Breast epithelium (tissue), 4 donors: ENCODE measurements at regions not wholly inside any gene's neighbourhood (a gene's known extent, or its start where the extent isn't known, plus 50 kb on each side); places are given as distances from the start of the nearest gene placed in this dataset.

ENCODE experiments used
- DNase-seq, 2 donors: peaks; one replicate each; pipeline ENCODE4 v3.0.0-alpha.2; 2019; ENCODE audit warnings: low spot score in 2 of 2
- H3K27ac ChIP-seq, 2 donors: fragments of 200-600 bp; sonication (generic) in 1 of 2; one replicate each; pipeline ENCODE4 v1.5.1; 2016 to 2019; ENCODE audit warnings: mild to moderate bottlenecking in 1 of 2
- H3K27me3 ChIP-seq, 2 donors: fragments of 200-600 bp; sonication (generic) in 1 of 2; one replicate each; pipeline versions ENCODE4 v1.5.1 to v1.6.0; 2017 to 2019; ENCODE audit warnings: control low read depth in 1 of 2, mild to moderate bottlenecking in 1 of 2
- H3K36me3 ChIP-seq: fragments of 200-600 bp; one replicate; pipeline ENCODE4 v1.5.1; 2019
- H3K4me1 ChIP-seq, 2 donors: fragments of 200-600 bp; sonication (generic); one replicate each; pipeline ENCODE4 v1.5.1; 2016 to 2019; ENCODE audit warnings: control low read depth in 1 of 2
- H3K4me3 ChIP-seq, 3 donors: fragments of 200-600 bp; sonication (generic); 1 replicate in 2 of 3; 2 replicates in 1 of 3; pipeline ENCODE4 v1.5.1; 2016 to 2019; ENCODE audit warnings: mild to moderate bottlenecking in 3 of 3, moderate library complexity in 2 of 3
- H3K9me3 ChIP-seq, 2 donors: fragments of 200-600 bp; sonication (generic) in 1 of 2; one replicate each; pipeline ENCODE4 v1.5.1; 2016 to 2019; ENCODE audit warnings: control low read depth in 1 of 2
- CTCF ChIP-seq, 3 donors: fragments of 450-650 bp; IDR thresholded peaks; one replicate each; pipeline ENCODE4 v1.5.1; 2016 to 2017; ENCODE audit warnings: antibody characterized with exemption in 3 of 3, mild to moderate bottlenecking in 3 of 3, moderate library complexity in 3 of 3
- POLR2A ChIP-seq: fragments of 450-650 bp; IDR thresholded peaks from one replicate; pipeline ENCODE4 v1.6.1; 2016; ENCODE audit warnings: antibody characterized with exemption, mild to moderate bottlenecking, moderate library complexity
- POLR2AphosphoS5 ChIP-seq, 3 donors: sonication (generic); formaldehyde crosslinking; IDR thresholded peaks; one replicate each; pipeline ENCODE4 v1.6.1; 2017; ENCODE audit warnings: antibody characterized with exemption in 3 of 3
- intact Hi-C: fragments of 100-400 bp; cut with DNase I; formaldehyde crosslinking; loops from one replicate; pipeline ENCODE4 v1.15.1; 2023; ENCODE audit warnings: low total_unique reads

DNA sequence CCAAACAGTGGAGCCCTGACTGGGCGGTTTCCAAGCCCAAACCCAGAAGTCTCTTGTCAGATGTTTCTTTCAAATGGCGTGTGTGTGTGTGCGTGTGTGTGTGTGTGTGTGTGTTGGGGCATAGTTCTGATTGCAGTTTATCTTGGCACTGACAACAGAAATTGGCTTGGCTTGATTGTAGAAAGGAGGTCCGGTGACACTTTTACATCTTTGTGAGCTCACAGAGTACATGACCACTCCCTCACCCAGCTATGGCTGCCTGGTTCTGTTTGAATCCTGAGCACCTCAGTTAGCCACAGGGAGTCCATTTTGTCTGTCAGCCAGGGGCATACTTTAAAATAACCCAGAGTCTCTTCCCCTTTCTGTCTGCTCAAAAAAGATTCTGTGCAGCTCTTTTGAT is 276.3 kb downstream of the CD83 start:
- no peak overlapping the region for H3K4me3 ChIP-seq
- H3K36me3 ChIP-seq = no peaks in the 10 kb centered on the region
- DNase-seq = no peak
- H3K9me3 ChIP-seq = no peaks in the 10 kb centered on the region
- H3K27me3 ChIP-seq = no peaks in the 10 kb centered on the region
- intact Hi-C loops = no loop called here
- H3K4me1 ChIP-seq = no peaks in the 10 kb centered on the region
- H3K27ac ChIP-seq = no peak overlapping the region
- TF ChIP-seq POLR2A (no peak), CTCF (IDR thresholded peaks at IDR 0.05) (no peak), POLR2AphosphoS5 (IDR thresholded peaks at IDR 0.05) (no peak)

GRCh38 chr6:14396392-14396791 is 278.8 kb downstream of the CD83 start:
- no peak overlapping the region for H3K4me3 ChIP-seq
- no peaks in the 10 kb centered on the region for H3K4me1 ChIP-seq
- no peak overlapping the region for H3K27ac ChIP-seq
- H3K36me3 ChIP-seq = no peaks in the 10 kb centered on the region
- TF ChIP-seq POLR2AphosphoS5 (IDR thresholded peaks at IDR 0.05) (no peak), CTCF (IDR thresholded peaks at IDR 0.05) (no peak), POLR2A (no peak)
- H3K27me3 ChIP-seq = no peaks in the 10 kb centered on the region
- no peak for DNase-seq
- no peaks in the 10 kb centered on the region for H3K9me3 ChIP-seq
- intact Hi-C loops = loop anchor here (5.0 kb wide), 1 partner anchor 1286 kb away; no protein-coding TSS in a partner anchor

- no peaks in the 10 kb centered on the region for H3K36me3 ChIP-seq
- H3K27me3 ChIP-seq = no peaks in the 10 kb centered on the region
- TF ChIP-seq POLR2AphosphoS5 (IDR thresholded peaks at IDR 0.05) (no peak), CTCF (IDR thresholded peaks at IDR 0.05) (no peak), POLR2A (no peak)
- no peaks in the 10 kb centered on the region for H3K9me3 ChIP-seq
- no peaks in the 10 kb centered on the region for H3K4me1 ChIP-seq
- no peak overlapping the region for H3K4me3 ChIP-seq
- intact Hi-C loops = loop anchor here (5.0 kb wide), 1 partner anchor 1285 kb away; no protein-coding TSS in a partner anchor
- no peak for DNase-seq
- no peak overlapping the region for H3K27ac ChIP-seq
These were observed 279.4 kb downstream of the CD83 start for GRCh38 chr6:14396826-14397517.

DNA sequence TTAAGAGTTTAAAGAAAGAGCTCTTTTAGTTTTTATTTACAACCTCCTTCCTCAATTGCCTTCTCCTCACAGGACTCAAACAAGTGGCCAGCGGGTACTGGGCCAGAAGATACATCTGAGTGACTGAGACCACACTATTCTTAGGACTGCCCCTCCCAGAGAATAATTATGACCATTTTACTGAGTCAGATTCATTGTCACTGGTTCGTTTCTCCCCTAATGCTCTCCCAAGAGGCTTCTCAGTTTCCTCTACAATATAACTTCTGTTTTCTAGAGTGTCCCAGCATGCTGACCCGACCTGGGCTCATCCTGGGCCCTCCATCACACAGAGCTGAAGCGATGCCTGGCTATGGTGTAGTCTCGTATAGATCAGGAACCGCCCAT is 279.9 kb downstream of the CD83 start:
- Histone ChIP-seq H3K9me3 (no peaks in the 10 kb centered on the region), H3K4me3 (no peak overlapping the region), H3K36me3 (no peaks in the 10 kb centered on the region), H3K27ac (no peak overlapping the region), H3K27me3 (no peaks in the 10 kb centered on the region), H3K4me1 (no peaks in the 10 kb centered on the region)
- TF ChIP-seq POLR2A (no peak), POLR2AphosphoS5 (IDR thresholded peaks at IDR 0.05) (no peak), CTCF (IDR thresholded peaks at IDR 0.05) (no peak)
- intact Hi-C loops = loop anchor here (5.0 kb wide), 1 partner anchor 1285 kb away; no protein-coding TSS in a partner anchor
- no peak for DNase-seq

- no peaks in the 10 kb centered on the region for H3K27me3 ChIP-seq
- no peaks in the 10 kb centered on the region for H3K36me3 ChIP-seq
- intact Hi-C loops = loop anchor here (5.0 kb wide), 1 partner anchor 1283 kb away; no protein-coding TSS in a partner anchor
- TF ChIP-seq CTCF (IDR thresholded peaks at IDR 0.05) = no peak
- TF ChIP-seq POLR2A = no peak
- no peak for TF ChIP-seq POLR2AphosphoS5 (IDR thresholded peaks at IDR 0.05)
- H3K9me3 ChIP-seq = no peaks in the 10 kb centered on the region
- no peak overlapping the region for H3K27ac ChIP-seq
- no peak for DNase-seq
- H3K4me1 ChIP-seq = no peaks in the 10 kb centered on the region
- H3K4me3 ChIP-seq = no peak overlapping the region
These were observed 281.4 kb downstream of the CD83 start for GRCh38 chr6:14398953-14399352.
